ENCODE measurements at regions not wholly inside any gene's neighbourhood (a gene's known extent, or its start where the extent isn't known, plus 50 kb on each side); places are given as distances from the start of the nearest gene placed in this dataset.

GRCh38 chr1:239819096-239819495 lies 272.6 kb upstream of the FMN2 start:
- no peak for DNase-seq (ENCODE audit: low read depth in 2 of 2)

DNA sequence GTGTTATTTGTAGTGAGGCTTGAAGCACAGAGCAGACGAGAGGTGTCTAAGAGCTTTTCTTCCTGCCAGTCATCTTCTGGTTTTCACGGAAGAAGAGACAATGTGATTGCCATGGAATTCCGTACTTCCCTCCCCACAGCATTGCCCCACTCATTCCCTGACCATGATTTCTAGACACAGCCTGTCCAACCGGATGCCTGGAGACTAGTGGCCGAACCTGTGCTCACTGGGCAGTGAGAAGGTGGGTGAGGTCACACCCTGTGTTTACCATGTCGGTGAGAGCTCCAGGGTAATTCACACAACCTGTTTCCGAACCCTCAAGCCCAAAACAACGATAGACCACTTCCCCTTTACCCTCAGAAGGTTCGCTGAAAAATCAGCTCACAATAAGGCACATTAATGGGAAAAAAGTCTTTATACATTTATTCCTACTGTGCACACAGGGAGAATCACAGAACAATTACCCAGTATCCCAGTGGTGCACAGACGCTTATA lies 271.9 kb upstream of the FMN2 start:
- no peak for DNase-seq (ENCODE audit: low read depth in 2 of 2)

- no peak for DNase-seq (ENCODE audit: low read depth in 2 of 2)
Measured at GRCh38 chr1:239823852-239824251, 267.8 kb upstream of the FMN2 start.

DNA sequence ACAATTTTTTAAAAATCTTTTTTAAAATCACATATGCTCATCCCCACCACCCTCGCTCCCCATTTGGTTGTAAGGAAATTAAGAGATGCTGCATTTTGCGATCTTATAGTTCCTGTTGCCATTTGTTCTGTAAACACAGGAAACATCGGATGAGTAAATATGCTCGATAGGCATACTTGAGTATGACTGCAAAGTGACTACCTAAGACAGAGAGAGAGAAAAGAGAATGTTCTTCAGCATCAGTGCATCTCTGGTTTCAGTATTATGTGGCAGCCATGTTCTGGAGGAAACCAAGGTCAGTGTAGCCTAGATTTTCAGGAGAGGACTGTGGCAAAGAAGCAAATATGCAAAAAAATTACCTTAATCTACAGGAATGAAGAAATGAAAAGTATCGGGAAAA lies 265.5 kb upstream of the FMN2 start:
- DNase-seq (ENCODE audit: low read depth in 2 of 2), result no peak

DNA sequence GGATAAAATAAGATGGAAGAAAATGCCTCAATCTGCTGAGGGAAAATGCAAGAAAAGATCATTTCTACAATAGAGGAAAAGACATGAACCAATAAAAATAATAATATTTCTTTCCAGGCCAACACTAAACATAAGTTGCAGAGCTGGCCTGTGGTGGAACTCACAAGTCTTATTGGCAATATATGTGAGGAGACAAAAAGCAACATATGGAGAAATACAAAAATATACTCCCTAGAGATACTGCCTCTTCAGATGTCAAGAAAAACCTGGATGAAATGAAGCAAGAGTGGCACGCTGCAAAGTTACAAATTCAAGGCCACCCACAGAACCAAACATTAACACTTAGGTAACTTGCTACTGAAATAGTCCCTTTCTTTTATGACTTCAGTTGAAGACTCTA lies 264.9 kb upstream of the FMN2 start:
- DNase-seq (ENCODE audit: low read depth in 2 of 2), result no peak

DNA sequence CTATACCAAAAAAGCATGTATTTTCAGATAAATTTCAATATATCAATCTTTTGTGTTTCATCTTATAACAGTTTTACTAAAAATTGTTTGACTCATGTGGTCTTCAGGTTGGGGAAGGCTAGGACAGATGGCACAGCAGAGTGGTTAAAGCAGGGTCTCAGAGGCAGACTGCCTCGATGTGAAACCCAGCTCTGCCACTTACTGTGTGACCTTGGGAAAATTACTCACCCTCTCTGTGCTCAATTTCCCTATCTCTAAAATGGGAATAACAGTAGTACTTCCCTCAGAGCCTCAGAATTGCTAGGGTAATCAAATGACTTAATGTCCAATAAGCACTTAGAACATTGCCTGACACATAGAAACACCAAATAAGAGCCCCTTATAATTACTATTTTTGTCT lies 262.1 kb upstream of the FMN2 start:
- no peak for DNase-seq (ENCODE audit: low read depth in 2 of 2)

GRCh38 chr1:239831577-239832355 lies 259.9 kb upstream of the FMN2 start:
- peak in 1 of 2 donors; percentile 44 for DNase-seq (ENCODE audit: low read depth in 2 of 2)

GRCh38 chr1:239833723-239834122 lies 258.0 kb upstream of the FMN2 start:
- DNase-seq (ENCODE audit: low read depth in 2 of 2), result peak in 1 of 2 donors; percentile 87

GRCh38 chr1:239835946-239836440 lies 255.7 kb upstream of the FMN2 start:
- peak in 1 of 2 donors; percentile 60 for DNase-seq (ENCODE audit: low read depth in 2 of 2)

DNA sequence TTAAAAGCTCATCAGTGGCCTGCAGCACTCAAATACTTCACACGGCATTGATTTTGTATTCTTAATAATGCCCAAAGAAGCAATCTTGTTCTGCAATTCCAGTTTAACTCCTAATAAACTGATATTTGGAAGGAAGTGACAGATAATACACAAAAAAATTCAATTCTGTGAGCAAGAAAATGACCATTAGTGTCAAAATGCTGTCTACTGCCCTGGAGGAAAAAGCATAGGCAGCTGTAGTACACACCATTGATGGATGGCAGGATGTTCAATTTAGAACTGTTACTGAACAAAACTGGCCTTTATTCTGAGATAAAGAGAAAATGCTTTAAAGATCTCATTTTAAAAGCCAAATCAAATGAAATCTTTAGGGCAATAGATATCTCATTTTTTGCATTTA lies 251.3 kb upstream of the FMN2 start:
- DNase-seq (ENCODE audit: low read depth in 2 of 2), result no peak

GRCh38 chr1:239840790-239841189 lies 250.9 kb upstream of the FMN2 start:
- no peak for DNase-seq (ENCODE audit: low read depth in 2 of 2)

GRCh38 chr1:239841631-239842030 lies 250.1 kb upstream of the FMN2 start:
- DNase-seq (ENCODE audit: low read depth in 2 of 2), result no peak

GRCh38 chr1:239843541-239843940 lies 248.1 kb upstream of the FMN2 start:
- no peak for DNase-seq (ENCODE audit: low read depth in 2 of 2)

DNA sequence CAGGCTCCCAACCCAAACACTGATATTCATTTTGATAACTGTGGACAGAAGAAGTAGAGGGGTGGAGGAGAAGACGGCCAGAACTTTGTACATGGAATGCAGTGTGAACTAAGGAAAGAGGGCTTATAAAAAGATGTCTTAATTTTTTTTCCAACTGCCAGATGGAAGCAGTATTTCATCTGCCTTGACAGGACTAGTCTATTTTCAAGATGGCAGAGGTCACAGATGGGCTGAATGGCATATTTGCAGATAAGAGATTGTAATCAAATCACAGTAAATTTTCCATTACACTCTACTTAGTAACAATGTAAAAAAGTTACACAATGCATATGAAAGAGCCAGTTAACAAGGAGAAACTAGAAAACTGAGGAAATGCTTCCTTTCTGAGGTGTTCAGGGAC lies 246.8 kb upstream of the FMN2 start:
- DNase-seq (ENCODE audit: low read depth in 2 of 2), result no peak

DNA sequence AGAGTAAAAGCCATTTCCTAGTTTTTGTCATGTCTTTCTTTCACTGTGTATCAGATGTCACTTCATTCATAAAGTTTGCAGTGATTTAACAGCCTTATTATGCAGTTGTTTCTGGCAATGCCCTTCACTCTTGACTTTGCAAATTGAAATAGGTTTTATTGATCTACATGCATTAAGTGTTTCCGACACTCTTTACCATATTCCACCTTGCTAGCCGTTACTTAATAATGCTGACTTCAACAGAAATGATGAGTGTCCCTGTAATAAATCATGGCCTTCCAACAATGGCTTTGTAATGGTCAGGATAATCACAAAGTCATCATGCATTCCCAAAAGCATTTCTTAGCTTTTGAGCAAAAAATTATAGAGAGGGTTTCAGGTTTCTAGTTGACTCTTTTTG lies 236.8 kb upstream of the FMN2 start:
- no peak for DNase-seq (ENCODE audit: low read depth in 2 of 2)

DNA sequence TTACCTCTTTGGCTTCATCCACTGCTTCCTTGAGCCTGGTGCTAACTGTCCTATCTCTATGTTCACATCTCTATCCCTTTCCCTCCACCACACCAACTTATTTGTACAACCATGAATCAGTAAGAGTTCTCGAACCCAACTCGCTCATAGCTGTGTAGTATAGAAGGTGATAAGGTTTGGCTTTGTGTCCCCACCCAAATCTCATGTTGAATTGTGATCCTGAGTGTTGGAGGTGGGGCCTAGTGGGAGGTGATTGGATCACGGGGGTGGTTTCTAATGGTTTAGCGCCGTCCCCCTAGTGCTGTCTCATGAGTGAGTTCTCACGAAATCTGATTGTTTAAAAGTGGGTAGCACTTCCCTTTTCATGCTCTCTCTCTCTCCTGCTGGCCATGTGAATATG lies 235.6 kb upstream of the FMN2 start:
- no peak for DNase-seq (ENCODE audit: low read depth in 2 of 2)

DNA sequence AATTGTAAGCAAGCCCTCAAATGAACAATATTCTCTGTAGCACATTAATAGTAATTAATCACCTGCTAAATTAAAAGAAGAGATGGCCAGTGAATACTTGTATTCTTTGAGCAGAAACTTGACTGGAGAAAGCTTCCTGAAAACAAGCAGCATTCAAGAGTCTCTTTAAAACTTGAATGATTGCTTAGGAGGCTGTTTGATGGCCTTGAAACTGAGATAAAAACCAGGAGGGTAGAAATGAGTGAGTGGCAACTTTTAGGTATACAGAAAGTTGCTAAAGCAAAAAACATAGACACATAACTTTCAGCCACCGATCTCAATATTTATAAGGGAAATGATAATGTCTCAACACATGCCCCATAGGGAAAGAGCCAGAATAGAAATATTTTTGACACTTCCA lies 234.8 kb upstream of the FMN2 start:
- no peak for DNase-seq (ENCODE audit: low read depth in 2 of 2)

DNA sequence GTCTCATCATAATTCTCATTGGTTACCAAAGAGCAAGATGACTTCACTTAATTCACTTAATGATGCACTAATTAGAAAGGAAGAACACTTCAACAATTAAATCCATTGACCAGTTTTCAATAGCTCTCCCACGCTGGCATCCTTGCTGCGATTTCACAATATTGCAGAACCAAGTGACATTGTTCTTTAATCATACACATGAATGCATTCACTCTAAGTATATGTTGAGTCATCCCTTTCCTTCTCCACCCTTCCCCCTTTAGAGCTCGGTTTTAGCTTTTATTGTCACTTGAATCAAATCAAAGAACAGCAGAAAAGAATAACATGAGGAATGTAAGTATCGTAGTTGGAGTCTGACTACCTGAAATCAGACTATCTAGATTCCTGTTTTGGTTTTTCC lies 233.6 kb upstream of the FMN2 start:
- DNase-seq (ENCODE audit: low read depth in 2 of 2), result no peak

- DNase-seq (ENCODE audit: low read depth in 2 of 2), result no peak
Measured at GRCh38 chr1:239858529-239858928, 233.2 kb upstream of the FMN2 start.

GRCh38 chr1:239861985-239862384 lies 229.7 kb upstream of the FMN2 start:
- no peak for DNase-seq (ENCODE audit: low read depth in 2 of 2)

GRCh38 chr1:239868058-239868832 lies 223.4 kb upstream of the FMN2 start:
- DNase-seq (ENCODE audit: low read depth in 2 of 2), result peak in 1 of 2 donors; percentile 28

DNA sequence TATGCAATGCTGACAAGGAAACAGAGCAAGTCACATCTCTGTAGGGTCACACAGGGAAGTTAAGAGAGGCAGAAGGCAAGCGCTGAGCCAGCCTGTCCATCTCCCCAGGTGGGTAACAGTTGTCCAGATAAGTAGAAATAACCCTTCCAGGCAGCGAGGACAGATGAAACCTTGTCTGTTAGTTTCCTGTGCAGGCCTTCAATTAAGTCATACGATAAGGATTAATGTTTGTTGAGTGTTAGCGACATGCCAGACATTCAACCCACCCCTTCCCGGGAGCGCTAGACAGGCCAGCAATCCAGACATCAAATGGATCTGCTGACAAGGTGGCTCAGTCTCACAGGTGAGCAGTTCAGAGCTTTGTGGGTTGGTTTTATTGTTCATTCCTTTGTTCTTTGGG lies 221.5 kb upstream of the FMN2 start:
- DNase-seq (ENCODE audit: low read depth in 2 of 2), result no peak

- DNase-seq (ENCODE audit: low read depth in 2 of 2), result no peak
Measured at GRCh38 chr1:239872626-239873025, 219.1 kb upstream of the FMN2 start.

Data from lung microvascular endothelial cell (primary cell).